Epidermal melanocyte (primary cell): ENCODE measurements at regions not wholly inside any gene's neighbourhood (a gene's known extent, or its start where the extent isn't known, plus 50 kb on each side); places are given as distances from the start of the nearest gene placed in this dataset.
"Not testable (repeated sequence)": the region's sequence is repeated elsewhere in the genome, so short reads cannot be mapped to it uniquely, and the experiment has no call there.

Source experiments
- DNase-seq: peaks from one replicate; pipeline ENCODE4 v3.0.0; 2011; ENCODE audit warnings: low spot score; ENCODE audit not compliant: insufficient read length

GRCh38 chr3:26118165-26118564 lies 328.3 kb downstream of the OXSM start:
- DNase-seq, result no peak

- no peak for DNase-seq
These were observed 343.1 kb downstream of the OXSM start for GRCh38 chr3:26132942-26133341.

GRCh38 chr3:26141296-26141695 lies 351.4 kb downstream of the OXSM start:
- no peak for DNase-seq

- no peak for DNase-seq
These were observed 355.9 kb downstream of the OXSM start for GRCh38 chr3:26145769-26146168.

- DNase-seq, result not testable (repeated sequence)
These were observed 367.5 kb downstream of the OXSM start for GRCh38 chr3:26157428-26157827.

GRCh38 chr3:26171006-26171405 lies 381.1 kb downstream of the OXSM start:
- DNase-seq, result no peak

GRCh38 chr3:26191556-26191955 lies 401.7 kb downstream of the OXSM start:
- no peak for DNase-seq

GRCh38 chr3:26193558-26193957 lies 403.7 kb downstream of the OXSM start:
- no peak for DNase-seq

- no peak for DNase-seq
These were observed 406.9 kb downstream of the OXSM start for GRCh38 chr3:26196781-26197180.

GRCh38 chr3:26198609-26199008 lies 408.7 kb downstream of the OXSM start:
- no peak for DNase-seq

GRCh38 chr3:26202169-26202568 lies 412.3 kb downstream of the OXSM start:
- DNase-seq, result no peak

- no peak for DNase-seq
These were observed 415.6 kb downstream of the OXSM start for GRCh38 chr3:26205475-26205874.

- DNase-seq, result no peak
These were observed 414.4 kb upstream of the LRRC3B start for GRCh38 chr3:26208201-26208600.

GRCh38 chr3:26229801-26230200 lies 392.8 kb upstream of the LRRC3B start:
- no peak for DNase-seq

- DNase-seq, result no peak
These were observed 389.2 kb upstream of the LRRC3B start for GRCh38 chr3:26233374-26233773.

- no peak for DNase-seq
These were observed 386.0 kb upstream of the LRRC3B start for GRCh38 chr3:26236531-26236930.

GRCh38 chr3:26237036-26237682 lies 385.4 kb upstream of the LRRC3B start:
- DNase-seq, result no peak

- not testable (repeated sequence) for DNase-seq
These were observed 378.0 kb upstream of the LRRC3B start for GRCh38 chr3:26244586-26244985.

- no peak for DNase-seq
These were observed 377.3 kb upstream of the LRRC3B start for GRCh38 chr3:26245236-26245635.

GRCh38 chr3:26246901-26247300 lies 375.7 kb upstream of the LRRC3B start:
- DNase-seq, result no peak

GRCh38 chr3:26247712-26248111 lies 374.9 kb upstream of the LRRC3B start:
- no peak for DNase-seq

- DNase-seq, result no peak
These were observed 370.6 kb upstream of the LRRC3B start for GRCh38 chr3:26252001-26252400.

GRCh38 chr3:26256224-26256623 lies 366.3 kb upstream of the LRRC3B start:
- no peak for DNase-seq

GRCh38 chr3:26259176-26259575 lies 363.4 kb upstream of the LRRC3B start:
- no peak for DNase-seq
